ENCODE measurements at regions not wholly inside any gene's neighbourhood (a gene's known extent, or its start where the extent isn't known, plus 50 kb on each side); places are given as distances from the start of the nearest gene placed in this dataset.
"Not testable (repeated sequence)": the region's sequence is repeated elsewhere in the genome, so short reads cannot be mapped to it uniquely, and the experiment has no call there.

DNA sequence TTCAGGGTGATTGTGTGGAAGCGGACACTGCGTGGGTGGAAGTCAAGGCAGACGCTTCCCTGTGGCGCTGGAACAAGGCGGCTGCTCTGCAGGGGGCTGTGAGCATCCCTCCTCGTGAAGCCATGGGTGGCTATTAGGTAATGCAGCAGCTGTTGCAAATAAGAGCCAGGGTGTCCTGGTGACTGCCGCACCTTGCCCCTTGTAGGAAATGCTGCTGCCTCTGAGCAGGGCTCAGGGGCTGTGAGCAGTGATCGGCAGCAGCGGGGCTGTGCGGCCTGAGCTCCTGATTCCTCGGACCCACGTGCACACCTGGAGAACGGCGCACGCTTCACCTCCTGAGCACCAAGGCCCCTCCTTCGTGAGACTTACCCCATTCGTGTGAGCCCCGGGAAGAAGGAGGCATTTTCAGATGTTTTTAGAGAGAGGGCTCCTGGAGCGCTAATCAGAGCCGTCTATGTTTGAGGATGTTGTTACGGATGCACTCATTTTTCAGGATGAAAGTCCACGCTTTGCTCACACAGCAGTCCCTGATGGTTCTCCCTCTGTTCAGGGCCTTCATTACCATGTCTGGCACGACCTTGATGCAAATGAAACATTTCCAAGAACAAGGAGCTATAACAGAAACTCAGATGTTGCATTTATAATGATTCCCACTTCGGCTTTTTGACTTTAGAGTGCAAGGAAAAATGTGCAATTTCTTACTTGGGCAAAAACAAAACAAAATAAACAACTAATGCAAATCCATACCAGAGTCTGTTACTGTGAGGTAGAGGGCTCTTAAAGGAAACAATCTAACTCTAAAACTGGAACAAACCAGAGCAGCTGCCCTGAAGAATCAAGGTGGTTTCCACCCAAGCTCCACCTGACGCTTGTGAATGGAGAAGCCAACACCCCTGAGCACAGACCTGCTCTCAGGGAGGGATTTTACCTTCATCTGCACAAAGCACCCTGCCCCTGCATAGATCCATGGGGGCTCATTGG is 936.1 kb downstream of the SPATA31A7 start:
- intact Hi-C loops (cut with DNase I); DNase-seq (ENCODE audit: low spot score): not testable (repeated sequence)

DNA sequence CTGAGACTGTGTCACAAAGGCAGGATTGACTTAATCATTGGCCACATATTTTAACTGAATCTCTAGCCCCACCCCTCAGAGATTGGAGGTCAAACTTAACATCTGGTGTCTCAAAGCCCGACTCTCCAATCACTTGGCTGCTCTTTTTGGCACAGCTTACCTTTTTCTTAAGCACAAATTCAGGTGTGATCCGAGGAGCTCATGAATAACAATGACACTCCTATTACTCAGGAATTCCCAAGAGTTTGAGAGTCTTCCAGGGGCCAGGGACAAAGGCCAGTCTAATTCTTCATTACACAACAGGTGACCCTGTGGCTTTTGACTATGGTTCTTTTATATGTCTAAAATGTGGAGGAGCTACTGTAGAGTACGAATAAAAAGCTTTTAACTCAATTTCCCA is 945.2 kb downstream of the SPATA31A7 start:
- DNase-seq (ENCODE audit: low spot score); intact Hi-C loops (cut with DNase I): not testable (repeated sequence)

DNA sequence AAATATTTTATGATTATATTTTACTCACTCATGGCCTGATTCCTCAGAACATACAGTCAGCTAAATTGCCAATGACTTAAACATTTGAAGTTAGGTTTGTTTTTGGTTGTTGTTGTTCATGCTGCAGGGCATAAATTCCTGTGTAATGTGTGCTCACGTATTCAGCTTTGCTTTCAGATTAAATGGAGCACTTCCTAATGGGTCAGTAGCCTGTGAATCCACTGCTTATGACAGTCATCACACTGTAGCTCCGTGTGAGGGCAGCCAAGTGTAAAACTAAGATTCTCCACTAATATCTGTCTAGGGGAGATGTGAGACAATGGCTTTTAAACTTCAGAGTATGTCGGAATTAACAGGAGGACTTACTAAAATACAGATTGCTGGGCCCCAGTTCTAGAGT is 955.8 kb downstream of the SPATA31A7 start:
- DNase-seq (ENCODE audit: low spot score); intact Hi-C loops (cut with DNase I): not testable (repeated sequence)

All from cardiac septum (tissue), 1 donor.